Erythroblast (primary cell): ENCODE measurements at regions not wholly inside any gene's neighbourhood (a gene's known extent, or its start where the extent isn't known, plus 50 kb on each side); places are given as distances from the start of the nearest gene placed in this dataset.

Experiments
- DNase-seq, 2 experiments: peaks; one replicate each; lab custom pipeline; 2025; lab: John Stamatoyannopoulos, UW
- GATA1 ChIP-seq: IDR thresholded peaks from 2 replicates; pipeline ENCODE4 v1.6.1; 2011; ENCODE audit warnings: low read depth, mild to moderate bottlenecking, control low read depth, low read length, moderate library complexity
- POLR2A ChIP-seq: IDR thresholded peaks from 2 replicates; pipeline ENCODE4 v1.6.1; 2011; ENCODE audit warnings: mild to moderate bottlenecking, low read length

GRCh38 chr4:130573742-130574141 is 1477.8 kb downstream of the C4orf33 start:
- no peak for TF ChIP-seq GATA1
- DNase-seq: no peak

DNA sequence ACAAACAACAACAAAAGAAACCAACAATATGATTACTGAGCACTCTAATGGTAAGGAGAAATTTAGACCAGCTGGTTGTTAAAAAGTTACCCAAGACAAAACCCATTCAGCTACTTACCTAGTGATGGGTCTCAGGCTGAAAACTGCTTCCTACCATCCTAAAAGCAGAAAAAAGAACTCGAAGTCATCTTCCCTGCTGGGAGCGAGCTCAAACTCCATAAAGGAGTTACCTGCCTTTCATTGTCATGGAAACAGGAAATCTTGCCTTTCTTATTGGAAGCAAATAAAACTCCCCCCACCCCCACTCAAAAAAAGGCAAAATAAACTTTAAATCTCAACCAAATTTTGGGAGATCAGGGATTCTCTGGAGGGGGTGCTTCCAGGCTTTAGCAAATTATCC is 1478.3 kb downstream of the C4orf33 start:
- TF ChIP-seq GATA1: no peak
- TF ChIP-seq POLR2A: no peak
- DNase-seq: no peak

DNA sequence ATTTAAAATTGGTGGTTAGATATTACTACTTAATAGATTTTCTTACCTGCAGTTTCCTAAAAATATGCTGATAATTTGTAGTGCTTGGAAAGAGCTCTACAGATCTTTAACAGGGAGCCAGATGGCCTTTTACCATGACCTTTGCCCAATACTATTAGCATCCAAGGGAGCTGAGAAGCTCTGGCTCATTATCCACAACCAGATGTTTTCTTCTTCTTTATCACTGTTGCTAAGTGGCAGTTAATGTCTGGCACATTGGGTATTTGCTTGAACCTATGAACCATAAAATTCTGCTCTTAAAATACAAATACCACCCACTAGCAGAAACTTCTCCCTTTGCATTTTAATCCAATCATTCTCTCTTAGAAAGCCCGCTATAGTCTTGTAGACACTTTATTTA is 1480.3 kb downstream of the C4orf33 start:
- no peak for DNase-seq
- no peak for TF ChIP-seq GATA1
- no peak for TF ChIP-seq POLR2A

GRCh38 chr4:130591091-130591490 is 1495.1 kb downstream of the C4orf33 start:
- TF ChIP-seq POLR2A (no peak), GATA1 (no peak)
- DNase-seq: no peak

DNA sequence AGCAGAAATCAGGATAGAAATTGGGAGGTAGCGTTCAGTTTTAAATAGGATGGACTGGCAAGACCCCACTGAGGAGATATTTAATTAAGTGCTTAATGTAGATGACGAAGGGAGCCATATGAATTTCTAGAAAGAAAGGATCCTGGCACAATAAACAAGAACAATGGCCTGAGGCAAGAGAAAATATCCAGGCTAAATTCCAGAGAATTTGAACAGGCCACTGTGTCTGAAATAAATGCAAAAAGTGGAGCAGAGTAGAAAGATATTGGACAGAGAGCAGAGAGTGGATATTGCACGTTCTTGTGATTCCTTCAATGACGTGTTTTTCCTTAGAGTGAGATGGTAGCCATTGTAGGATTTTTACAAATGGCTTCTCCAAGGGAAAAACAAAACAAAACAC is 1504.8 kb downstream of the C4orf33 start:
- no peak for TF ChIP-seq POLR2A
- DNase-seq: no peak

- TF ChIP-seq GATA1: no peak
- no peak for TF ChIP-seq POLR2A
- DNase-seq: no peak
These were observed 1507.1 kb downstream of the C4orf33 start for GRCh38 chr4:130603043-130603442.

DNA sequence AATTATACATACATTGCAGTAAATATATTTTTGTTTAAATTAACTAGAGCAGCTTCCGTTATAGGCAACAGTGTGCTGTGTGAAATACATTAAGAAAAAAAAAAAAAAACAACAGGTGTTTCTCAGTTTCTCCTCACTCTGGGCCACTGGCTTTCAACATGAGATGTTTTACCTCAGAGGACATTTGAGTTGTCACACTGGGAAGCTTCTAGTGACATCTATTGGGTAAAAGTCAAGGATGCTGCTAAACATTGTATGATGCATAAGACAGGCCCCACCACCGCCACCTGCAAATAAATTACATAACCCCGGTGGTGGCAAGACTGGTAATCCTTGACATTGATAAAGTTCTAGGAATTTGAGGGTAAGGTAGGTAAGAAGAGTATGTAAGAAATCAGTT is 1512.2 kb downstream of the C4orf33 start:
- TF ChIP-seq GATA1 (no peak), POLR2A (no peak)
- DNase-seq: no peak

DNA sequence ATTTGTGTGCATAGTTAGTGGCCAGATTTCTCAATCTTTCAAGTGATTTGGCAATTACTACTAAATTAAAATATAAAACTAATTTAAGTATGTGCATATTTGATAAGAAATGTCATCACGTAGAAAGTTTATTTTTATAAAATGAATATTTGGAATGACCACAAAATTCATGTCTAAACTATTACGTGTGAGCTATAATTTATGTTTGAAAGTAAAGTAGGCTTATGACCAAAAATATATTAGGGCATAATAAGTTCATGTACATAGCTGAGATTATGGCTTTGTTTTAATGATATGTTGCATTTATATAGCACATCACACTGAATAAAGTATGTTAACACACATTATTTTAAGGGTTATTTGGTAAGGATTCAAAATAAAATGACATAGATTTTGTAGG is 1532.6 kb downstream of the C4orf33 start:
- no peak for DNase-seq
- TF ChIP-seq GATA1: no peak
- no peak for TF ChIP-seq POLR2A

DNA sequence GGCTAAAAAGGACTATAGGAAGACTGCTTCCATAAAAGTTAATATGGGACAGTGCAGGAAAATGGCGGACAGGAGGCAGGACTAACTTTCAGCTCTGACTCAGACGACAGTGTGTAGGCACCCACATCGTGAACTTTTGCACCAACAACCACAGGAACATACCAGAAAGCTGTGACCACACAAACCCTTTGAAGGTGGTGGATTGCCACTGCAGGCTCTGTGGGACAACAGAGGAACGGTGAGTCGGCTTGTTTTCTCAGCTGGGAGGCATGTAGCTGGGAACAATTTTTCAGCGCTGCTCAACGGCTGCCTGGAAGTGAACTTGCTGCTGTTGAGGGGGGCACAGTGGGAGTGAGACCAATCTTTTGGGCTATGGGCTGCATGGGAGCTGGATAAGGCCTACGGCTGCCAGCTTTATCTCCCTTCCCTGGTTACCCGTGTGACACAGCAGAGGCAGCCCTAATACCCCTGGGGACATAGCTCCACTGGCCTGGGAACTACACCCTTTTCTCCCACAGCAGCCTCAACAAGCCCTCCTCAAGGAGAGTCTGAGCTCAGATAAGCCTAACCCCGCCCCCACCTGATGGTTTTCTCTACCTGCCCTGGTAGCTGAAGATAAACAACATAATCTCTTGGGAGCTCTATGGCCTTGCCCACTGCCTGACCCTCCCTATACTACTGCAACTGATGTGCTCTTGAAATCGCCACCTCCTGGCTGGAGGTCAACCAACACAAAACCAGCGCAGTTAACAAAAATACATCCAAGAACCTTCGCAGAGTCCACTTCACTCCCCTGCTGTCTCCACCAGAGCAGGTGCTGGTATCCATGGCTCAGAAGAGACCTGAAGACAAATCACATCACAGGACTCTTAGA is 1537.0 kb downstream of the C4orf33 start:
- DNase-seq: no peak
- TF ChIP-seq GATA1 (no peak), POLR2A (no peak)

- TF ChIP-seq GATA1: no peak
- no peak for TF ChIP-seq POLR2A
- no peak for DNase-seq
These were observed 1540.5 kb downstream of the C4orf33 start for GRCh38 chr4:130636486-130636885.

GRCh38 chr4:130640592-130640991 is 1544.6 kb downstream of the C4orf33 start:
- TF ChIP-seq POLR2A: no peak
- TF ChIP-seq GATA1: no peak

DNA sequence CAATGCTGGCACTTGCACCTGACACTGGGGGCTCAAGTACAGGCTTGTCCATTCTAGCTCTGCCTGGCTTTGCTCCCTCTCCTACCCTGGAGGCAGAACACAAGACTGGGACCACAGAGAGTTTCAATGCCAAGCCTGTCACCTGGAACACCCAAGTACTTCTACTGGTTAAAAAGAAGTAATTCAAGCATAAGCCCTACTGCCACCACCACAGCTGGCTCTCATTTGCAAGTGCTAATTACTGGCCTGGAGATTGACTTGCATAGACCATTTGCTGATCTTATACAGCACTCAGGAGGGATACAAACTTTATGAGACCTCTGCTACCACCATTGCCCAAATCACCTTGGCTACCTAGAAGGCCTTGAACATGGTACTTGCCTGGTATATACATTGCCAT is 1550.9 kb downstream of the C4orf33 start:
- TF ChIP-seq POLR2A (no peak), GATA1 (no peak)
- no peak for DNase-seq

More at GRCh38 chr4:130640592-130640991, 1544.6 kb downstream of the C4orf33 start:
- no peak for DNase-seq

GRCh38 chr4:130648570-130648969 is 1552.6 kb downstream of the C4orf33 start:
- DNase-seq: no peak
- no peak for TF ChIP-seq POLR2A
- no peak for TF ChIP-seq GATA1

DNA sequence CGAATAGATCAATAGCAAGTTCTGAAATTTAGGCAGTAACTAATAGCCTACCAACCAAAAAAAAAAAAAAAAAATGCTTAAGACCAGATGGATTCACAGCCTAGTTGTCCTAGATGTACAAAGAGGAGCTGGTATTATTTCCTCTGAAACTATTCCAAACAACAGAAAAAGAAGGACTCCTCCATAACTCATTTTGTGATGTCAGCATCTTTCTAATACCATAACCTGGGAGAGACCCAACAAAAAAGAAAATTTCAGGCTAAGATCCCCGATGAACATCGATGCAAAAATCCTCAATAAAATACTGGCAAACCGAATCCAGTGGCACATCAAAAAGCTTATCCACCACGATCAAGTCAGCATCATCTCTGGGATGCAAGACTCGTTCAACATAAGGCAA is 1557.9 kb downstream of the C4orf33 start:
- no peak for TF ChIP-seq GATA1
- TF ChIP-seq POLR2A: no peak
- DNase-seq: no peak

DNA sequence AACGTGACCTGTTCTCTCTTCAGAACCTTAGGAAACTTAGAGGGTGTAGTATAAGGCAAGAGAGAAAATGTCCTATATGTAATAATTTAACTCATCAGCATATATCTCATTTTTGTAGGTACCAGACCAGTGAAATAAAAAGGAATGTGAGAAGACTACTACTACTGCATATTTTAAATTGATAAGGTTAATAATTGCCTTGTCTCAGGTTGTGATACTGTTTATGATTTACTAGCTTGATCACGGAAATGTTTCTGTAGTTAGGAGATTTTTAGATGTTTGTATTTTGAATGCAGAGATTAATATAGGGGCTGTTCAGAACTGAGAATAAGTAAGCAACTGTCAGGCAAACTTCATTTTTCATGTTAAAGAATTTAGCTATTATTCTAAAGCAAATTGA is 1563.4 kb downstream of the C4orf33 start:
- DNase-seq: no peak
- no peak for TF ChIP-seq POLR2A
- no peak for TF ChIP-seq GATA1

DNA sequence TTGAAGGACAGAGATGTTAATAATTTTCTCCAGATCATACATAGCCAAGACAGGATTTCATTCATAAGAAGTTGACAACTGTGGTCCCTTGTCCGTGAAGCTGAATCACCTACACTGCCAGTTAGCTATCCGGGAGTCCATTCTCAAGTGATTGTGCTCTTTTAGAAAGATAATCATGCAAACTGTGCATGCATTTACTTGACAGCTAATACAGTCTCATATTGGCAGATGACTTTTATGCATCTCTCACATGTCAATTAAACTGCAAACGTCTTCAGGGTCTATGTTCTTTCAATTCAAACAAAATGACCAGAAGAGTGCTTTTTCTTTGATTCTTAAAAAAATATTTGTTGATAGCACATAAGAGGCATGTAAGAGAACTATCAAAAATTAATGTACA is 1572.9 kb downstream of the C4orf33 start:
- no peak for DNase-seq
- TF ChIP-seq GATA1 (no peak), POLR2A (no peak)
